H9 (cell line): ENCODE measurements at regions not wholly inside any gene's neighbourhood (a gene's known extent, or its start where the extent isn't known, plus 50 kb on each side); places are given as distances from the start of the nearest gene placed in this dataset.

Experiments used
- DNase-seq: peaks from one replicate; pipeline ENCODE4 v3.0.0-alpha.2; 2017
- H2AFZ ChIP-seq: one replicate; pipeline ENCODE4 v1.6.1; 2013; ENCODE audit warnings: mild to moderate bottlenecking, low read length, control low read depth, moderate library complexity
- H2AK5ac ChIP-seq: 2 replicates; pipeline ENCODE4 v1.6.1; 2013; ENCODE audit warnings: low read length, control low read depth, mixed read lengths; ENCODE audit not compliant: insufficient read length
- H2BK120ac ChIP-seq: one replicate; pipeline ENCODE4 v1.6.1; 2013; ENCODE audit warnings: low read depth, mild to moderate bottlenecking, low read length, control low read depth, inconsistent platforms; ENCODE audit not compliant: poor library complexity, severe bottlenecking
- H2BK12ac ChIP-seq: 2 replicates; pipeline ENCODE4 v1.6.1; 2013; ENCODE audit warnings: low read length, control low read depth, mixed read lengths, low read depth; ENCODE audit not compliant: insufficient read length
- H2BK15ac ChIP-seq: 2 replicates; pipeline ENCODE4 v1.6.1; 2013; ENCODE audit warnings: low read depth, low read length, control low read depth
- H2BK20ac ChIP-seq: one replicate; pipeline ENCODE4 v1.6.1; 2013; ENCODE audit warnings: low read depth, mild to moderate bottlenecking, low read length, control low read depth, inconsistent platforms; ENCODE audit not compliant: poor library complexity, severe bottlenecking
- H2BK5ac ChIP-seq: 2 replicates; pipeline ENCODE4 v1.6.1; 2013; ENCODE audit warnings: low read length, control low read depth, mixed read lengths; ENCODE audit not compliant: insufficient read length
- H3K14ac ChIP-seq: 2 replicates; pipeline ENCODE4 v1.6.1; 2013; ENCODE audit warnings: low read length, control low read depth; ENCODE audit not compliant: insufficient read depth
- H3K18ac ChIP-seq: 2 replicates; pipeline ENCODE4 v1.6.1; 2013; ENCODE audit warnings: low read depth, mild to moderate bottlenecking, mixed read lengths, low read length, control low read depth; ENCODE audit not compliant: insufficient read length
- H3K23ac ChIP-seq: 2 replicates; pipeline ENCODE4 v1.6.1; 2013; ENCODE audit warnings: low read length, control low read depth, mixed read lengths, low read depth; ENCODE audit not compliant: insufficient read length
- H3K23me2 ChIP-seq: 2 replicates; pipeline ENCODE4 v1.6.1; 2013; ENCODE audit warnings: low read depth, mild to moderate bottlenecking, mixed read lengths, low read length, control low read depth; ENCODE audit not compliant: insufficient read length, poor library complexity, severe bottlenecking
- H3K27ac ChIP-seq: 2 replicates; pipeline ENCODE4 v1.5.1; 2013; ENCODE audit warnings: low read length, control low read depth, mixed read lengths, low read depth; ENCODE audit not compliant: insufficient read length
- H3K27me3 ChIP-seq: 2 replicates; pipeline ENCODE4 v1.6.1; 2013; ENCODE audit warnings: low read length, control low read depth, inconsistent platforms; ENCODE audit not compliant: insufficient read depth
- H3K4ac ChIP-seq: 2 replicates; pipeline ENCODE4 v1.6.1; 2013; ENCODE audit warnings: low read depth, mild to moderate bottlenecking, control low read depth, inconsistent platforms, low read length, moderate library complexity
- H3K4me1 ChIP-seq: 2 replicates; pipeline ENCODE4 v1.6.1; 2013; ENCODE audit warnings: low read length, control low read depth, inconsistent platforms; ENCODE audit not compliant: insufficient read depth
- H3K4me2 ChIP-seq: 2 replicates; pipeline ENCODE4 v1.6.1; 2013; ENCODE audit warnings: low read length, control low read depth, mixed read lengths; ENCODE audit not compliant: insufficient read length, insufficient read depth
- H3K56ac ChIP-seq: 2 replicates; pipeline ENCODE4 v1.6.1; 2013; ENCODE audit warnings: low read depth, mild to moderate bottlenecking, mixed read lengths, low read length, control low read depth; ENCODE audit not compliant: insufficient read length
- H3K79me1 ChIP-seq: 2 replicates; pipeline ENCODE4 v1.6.1; 2013; ENCODE audit warnings: low read depth, mild to moderate bottlenecking, moderate library complexity, low read length, control low read depth, inconsistent platforms; ENCODE audit not compliant: insufficient read depth, poor library complexity, severe bottlenecking
- H3K79me2 ChIP-seq: 2 replicates; pipeline ENCODE4 v1.6.1; 2013; ENCODE audit warnings: low read length, control low read depth, inconsistent platforms; ENCODE audit not compliant: insufficient read depth
- H3K9ac ChIP-seq: 2 replicates; pipeline ENCODE4 v1.6.1; 2013; ENCODE audit warnings: low read length, control low read depth, mixed read lengths; ENCODE audit not compliant: insufficient read length; ENCODE audit errors: extremely low read depth
- H3K9me3 ChIP-seq: one replicate; pipeline ENCODE4 v1.6.1; 2013; ENCODE audit warnings: low read depth, low read length, inconsistent platforms; ENCODE audit not compliant: control insufficient read depth
- H3T11ph ChIP-seq: one replicate; pipeline ENCODE4 v1.6.1; 2013; ENCODE audit warnings: mild to moderate bottlenecking, low read length, control low read depth, inconsistent platforms
- H4K20me1 ChIP-seq: one replicate; pipeline ENCODE4 v1.6.1; 2013; ENCODE audit not compliant: control insufficient read depth, insufficient read length, insufficient read depth
- H4K5ac ChIP-seq: 2 replicates; pipeline ENCODE4 v1.6.1; 2013; ENCODE audit warnings: low read depth, mild to moderate bottlenecking, mixed read lengths, low read length, control low read depth; ENCODE audit not compliant: insufficient read length
- H4K8ac ChIP-seq: replicated peaks from 2 replicates; pipeline ENCODE4 v1.6.1; 2013; ENCODE audit warnings: low read length, control low read depth, mixed read lengths, low read depth; ENCODE audit not compliant: insufficient read length
- H4K91ac ChIP-seq: 2 replicates; pipeline ENCODE4 v1.6.1; 2013; ENCODE audit warnings: low read depth, mild to moderate bottlenecking, moderate library complexity, mixed read lengths, low read length, control low read depth; ENCODE audit not compliant: insufficient read length
- H3K27ac Mint-ChIP-seq, 3 experiments: 2 replicates in 2 of 3; 3 replicates in 1 of 3; pipeline ENCODE4 v1.8.0; 2020 to 2021; ENCODE audit warnings: mixed read lengths in 3 of 3, mild to moderate bottlenecking in 1 of 3, moderate library complexity in 1 of 3
- H3K27me3 Mint-ChIP-seq: 2 replicates; pipeline ENCODE4 v1.8.0; 2021; ENCODE audit warnings: low read depth, mild to moderate bottlenecking, moderate library complexity, mixed read lengths
- H3K36me3 Mint-ChIP-seq, 3 experiments: 2 replicates in 2 of 3; 3 replicates in 1 of 3; pipeline ENCODE4 v1.8.0; 2020 to 2021; ENCODE audit warnings: low read depth in 3 of 3, mixed read lengths in 3 of 3; ENCODE audit not compliant: insufficient read depth in 1 of 3
- H3K4me1 Mint-ChIP-seq, 2 experiments: 2 replicates each; pipeline ENCODE4 v1.8.0; 2020; ENCODE audit warnings: mixed read lengths in 2 of 2
- H3K4me3 Mint-ChIP-seq, 2 experiments: 2 replicates in 1 of 2; 3 replicates in 1 of 2; pipeline ENCODE4 v1.8.0; 2020 to 2021; ENCODE audit warnings: mild to moderate bottlenecking in 2 of 2, mixed read lengths in 2 of 2, moderate library complexity in 1 of 2
- H3K9me3 Mint-ChIP-seq, 2 experiments: 2 replicates in 1 of 2; 3 replicates in 1 of 2; pipeline ENCODE4 v1.8.0; 2020; ENCODE audit warnings: mild to moderate bottlenecking in 2 of 2, mixed read lengths in 2 of 2, moderate library complexity in 1 of 2
- CTCF ChIP-seq: fragments of 200-600 bp; sonication (generic); conservative IDR thresholded peaks from 3 replicates; pipeline ENCODE4 v1.8.0; 2021; ENCODE audit warnings: antibody characterized with exemption, mild to moderate bottlenecking

GRCh38 chr2:4295680-4296079 is 592.3 kb downstream of the DCDC2C start:
- Histone ChIP-seq H3K4me2 (no peak overlapping the region), H2AK5ac (no peak overlapping the region), H2BK15ac (no peak overlapping the region), H3K9me3 (no peaks in the 10 kb centered on the region), H3K79me2 (no peaks in the 10 kb centered on the region), H2BK120ac (no peak overlapping the region), H3K23ac (no peak overlapping the region), H3K27me3 (no peaks in the 10 kb centered on the region), H4K91ac (no peak overlapping the region), H2BK12ac (no peak overlapping the region), H3T11ph (no peak overlapping the region), H3K9ac (no peak overlapping the region), H4K8ac (no peak overlapping the region), H2BK5ac (no peak overlapping the region), H4K5ac (no peak overlapping the region), H3K18ac (no peak overlapping the region), H3K56ac (no peak overlapping the region), H2AFZ (no peak overlapping the region), H3K4ac (no peak overlapping the region), H2BK20ac (no peak overlapping the region), H3K79me1 (no peaks in the 10 kb centered on the region), H4K20me1 (no peaks in the 10 kb centered on the region), H3K14ac (no peak overlapping the region), H3K23me2 (no peaks in the 10 kb centered on the region), H3K27ac (no peak overlapping the region), H3K4me1 (no peaks in the 10 kb centered on the region)
- Mint-ChIP-seq H3K27ac (no peak overlapping the region), H3K4me1 (no peaks in the 10 kb centered on the region), H3K27me3 (no peaks in the 10 kb centered on the region), H3K36me3 (no peaks in the 10 kb centered on the region), H3K9me3 (no peaks in the 10 kb centered on the region), H3K4me3 (no peak overlapping the region)
- no peak for TF ChIP-seq CTCF
- no peak for DNase-seq
